Heart left ventricle (tissue), 13 donors: ENCODE measurements at regions not wholly inside any gene's neighbourhood (a gene's known extent, or its start where the extent isn't known, plus 50 kb on each side); places are given as distances from the start of the nearest gene placed in this dataset.

ENCODE experiments used
- POLR2A ChIP-seq, 2 donors: fragments of 450-650 bp; IDR thresholded peaks; one replicate each; pipeline ENCODE4 v1.6.1; 2017; ENCODE audit warnings: antibody characterized with exemption in 2 of 2, mild to moderate bottlenecking in 2 of 2, moderate library complexity in 2 of 2
- TF ChIP-seq, protein P1 (sequence below), 12 donors: fragments of 200-600 bp; sonication (generic) in 4 of 12; IDR thresholded peaks; one replicate each; pipeline versions ENCODE4 v1.5.0 to v1.8.0; 2018 to 2022; ENCODE audit warnings: antibody characterized with exemption in 12 of 12, mild to moderate bottlenecking in 5 of 12
- donor health status: ischemic (EF 13 %, LVEDD 7.1; RV severe dilation, severe dysfunction).
- donor health status: DM: no; HTN: yes; CAD: no.
- donor health status: DM: no; HTN: no; CAD: no.
- donor health status: ischemic (EF 25% LVEDD 6.9; RV normal size, moderate dysfunction).
- donor health status: ischemic (EF 25% LVEDD 5.7; RV mildly dilated, moderate dysfunction).
- donor health status: ischemic (EF 35%, LVEDD 5.7; RV mildly dilated, moderate dysfunction).
- donor health status: nonischemic (EF 11% LVEDD 7.7; RV severe dilation, severe dysfunction).
- donor health status: DM: yes; HTN: yes; CAD: no.
- donor health status: PGD.
- donor health status: ischemic (EF 29% LVEDD 5.4; RV normal size, mild dysfunction).
- donor health status: nonischemic (EF 23%, LVEDD 6.1; RV moderate dilation, normal function).

DNA sequence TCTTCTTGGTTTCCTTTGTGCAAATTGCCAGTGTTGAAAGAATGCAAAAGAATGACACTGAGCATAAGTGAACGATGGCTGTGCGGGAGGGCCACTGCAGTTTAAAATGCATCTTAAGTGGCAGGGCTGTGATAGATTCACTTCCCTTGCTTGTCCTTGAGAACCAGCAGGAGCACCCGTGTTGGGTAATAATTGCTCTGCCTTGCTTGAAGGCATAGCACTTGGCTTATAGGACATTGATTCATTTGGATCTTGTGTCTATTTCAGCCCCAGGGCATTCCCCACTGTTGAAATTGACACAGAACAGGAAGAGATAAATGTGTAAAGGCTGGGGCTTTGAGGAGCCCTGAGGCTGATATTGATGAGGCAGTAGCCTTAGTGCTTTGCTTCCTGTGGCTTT, 1003.7 kb upstream of the GYPC start:
- TF ChIP-seq, protein P1, sequence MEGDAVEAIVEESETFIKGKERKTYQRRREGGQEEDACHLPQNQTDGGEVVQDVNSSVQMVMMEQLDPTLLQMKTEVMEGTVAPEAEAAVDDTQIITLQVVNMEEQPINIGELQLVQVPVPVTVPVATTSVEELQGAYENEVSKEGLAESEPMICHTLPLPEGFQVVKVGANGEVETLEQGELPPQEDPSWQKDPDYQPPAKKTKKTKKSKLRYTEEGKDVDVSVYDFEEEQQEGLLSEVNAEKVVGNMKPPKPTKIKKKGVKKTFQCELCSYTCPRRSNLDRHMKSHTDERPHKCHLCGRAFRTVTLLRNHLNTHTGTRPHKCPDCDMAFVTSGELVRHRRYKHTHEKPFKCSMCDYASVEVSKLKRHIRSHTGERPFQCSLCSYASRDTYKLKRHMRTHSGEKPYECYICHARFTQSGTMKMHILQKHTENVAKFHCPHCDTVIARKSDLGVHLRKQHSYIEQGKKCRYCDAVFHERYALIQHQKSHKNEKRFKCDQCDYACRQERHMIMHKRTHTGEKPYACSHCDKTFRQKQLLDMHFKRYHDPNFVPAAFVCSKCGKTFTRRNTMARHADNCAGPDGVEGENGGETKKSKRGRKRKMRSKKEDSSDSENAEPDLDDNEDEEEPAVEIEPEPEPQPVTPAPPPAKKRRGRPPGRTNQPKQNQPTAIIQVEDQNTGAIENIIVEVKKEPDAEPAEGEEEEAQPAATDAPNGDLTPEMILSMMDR (IDR thresholded peaks at IDR 0.05), result no peak
- no peak for TF ChIP-seq POLR2A (IDR thresholded peaks at IDR 0.05)
